ENCODE measurements at regions not wholly inside any gene's neighbourhood (a gene's known extent, or its start where the extent isn't known, plus 50 kb on each side); places are given as distances from the start of the nearest gene placed in this dataset.

DNA sequence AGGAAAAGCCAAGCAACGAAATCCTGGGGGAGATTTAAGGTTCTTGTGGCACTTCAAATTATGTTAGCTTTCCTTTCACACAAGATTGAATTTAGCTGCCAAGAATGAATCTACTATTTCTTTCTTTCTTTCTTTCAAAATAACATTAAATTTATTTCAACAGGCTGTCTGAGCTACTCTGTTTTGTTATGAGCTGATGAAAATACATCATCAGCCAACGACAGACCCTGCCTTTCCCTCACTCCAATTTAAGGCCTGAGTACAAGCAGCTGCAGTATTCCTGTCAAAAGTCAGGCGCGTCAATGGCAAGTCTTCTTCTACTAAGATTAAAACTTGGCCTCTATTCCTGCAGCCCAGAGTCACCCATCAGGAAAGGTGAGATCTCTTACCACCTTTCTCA is 347.7 kb upstream of the FLRT2 start:
- FAIRE-seq (no peak), ATAC-seq (no peak), DNase-seq (ENCODE audit: low read depth in 1 of 2, low spot score in 1 of 2) (no peak)
- H3K9me3 ChIP-seq: no peaks in the 10 kb centered on the region
- no peaks in the 10 kb centered on the region for H3K4me1 ChIP-seq
- 49% methylated on average over 4 of the region's 4 CpGs for WGBS (ENCODE audit: missing lambda C conversion rate)
- no peak overlapping the region for H3K4me2 ChIP-seq
- TF ChIP-seq RAD21 (conservative IDR thresholded peaks at IDR 0.05 in 1 of 2, IDR thresholded peaks at IDR 0.05 in 1 of 2) (no peak), MAFK (IDR thresholded peaks at IDR 0.05; ENCODE audit: partially characterized antibody) (no peak), HDAC2 (IDR thresholded peaks at IDR 0.05) (no peak), POLR2A (IDR thresholded peaks at IDR 0.05; ENCODE audit: low read length) (no peak), CHD2 (IDR thresholded peaks at IDR 0.05; ENCODE audit: low read length, partially characterized antibody) (no peak), RFX5 (IDR thresholded peaks at IDR 0.05) (no peak), EHMT2 (IDR thresholded peaks at IDR 0.05; ENCODE audit: low read depth) (no peak), ZSCAN20 (CRISPR knock-in tag; IDR thresholded peaks at IDR 0.05) (no peak), HOXB13 (CRISPR knock-in tag; IDR thresholded peaks at IDR 0.05; ENCODE audit: low read depth) (no peak), SREBF2 (IDR thresholded peaks at IDR 0.05) (no peak), ZC3H11A (IDR thresholded peaks at IDR 0.05) (no peak), TFCP2L1 (CRISPR knock-in tag; IDR thresholded peaks at IDR 0.05) (no peak), EHF (CRISPR knock-in tag; IDR thresholded peaks at IDR 0.05) (no peak), BHLHE40 (IDR thresholded peaks at IDR 0.05; ENCODE audit: low read depth, low read length) (no peak)
- TF ChIP-seq, protein P1, sequence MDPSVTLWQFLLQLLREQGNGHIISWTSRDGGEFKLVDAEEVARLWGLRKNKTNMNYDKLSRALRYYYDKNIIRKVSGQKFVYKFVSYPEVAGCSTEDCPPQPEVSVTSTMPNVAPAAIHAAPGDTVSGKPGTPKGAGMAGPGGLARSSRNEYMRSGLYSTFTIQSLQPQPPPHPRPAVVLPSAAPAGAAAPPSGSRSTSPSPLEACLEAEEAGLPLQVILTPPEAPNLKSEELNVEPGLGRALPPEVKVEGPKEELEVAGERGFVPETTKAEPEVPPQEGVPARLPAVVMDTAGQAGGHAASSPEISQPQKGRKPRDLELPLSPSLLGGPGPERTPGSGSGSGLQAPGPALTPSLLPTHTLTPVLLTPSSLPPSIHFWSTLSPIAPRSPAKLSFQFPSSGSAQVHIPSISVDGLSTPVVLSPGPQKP (IDR thresholded peaks at IDR 0.05; ENCODE audit: low read depth, low read length): no peak
- TF ChIP-seq, protein P2, sequence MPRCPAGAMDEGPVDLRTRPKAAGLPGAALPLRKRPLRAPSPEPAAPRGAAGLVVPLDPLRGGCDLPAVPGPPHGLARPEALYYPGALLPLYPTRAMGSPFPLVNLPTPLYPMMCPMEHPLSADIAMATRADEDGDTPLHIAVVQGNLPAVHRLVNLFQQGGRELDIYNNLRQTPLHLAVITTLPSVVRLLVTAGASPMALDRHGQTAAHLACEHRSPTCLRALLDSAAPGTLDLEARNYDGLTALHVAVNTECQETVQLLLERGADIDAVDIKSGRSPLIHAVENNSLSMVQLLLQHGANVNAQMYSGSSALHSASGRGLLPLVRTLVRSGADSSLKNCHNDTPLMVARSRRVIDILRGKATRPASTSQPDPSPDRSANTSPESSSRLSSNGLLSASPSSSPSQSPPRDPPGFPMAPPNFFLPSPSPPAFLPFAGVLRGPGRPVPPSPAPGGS (IDR thresholded peaks at IDR 0.05): no peak
- TF ChIP-seq, protein P3, sequence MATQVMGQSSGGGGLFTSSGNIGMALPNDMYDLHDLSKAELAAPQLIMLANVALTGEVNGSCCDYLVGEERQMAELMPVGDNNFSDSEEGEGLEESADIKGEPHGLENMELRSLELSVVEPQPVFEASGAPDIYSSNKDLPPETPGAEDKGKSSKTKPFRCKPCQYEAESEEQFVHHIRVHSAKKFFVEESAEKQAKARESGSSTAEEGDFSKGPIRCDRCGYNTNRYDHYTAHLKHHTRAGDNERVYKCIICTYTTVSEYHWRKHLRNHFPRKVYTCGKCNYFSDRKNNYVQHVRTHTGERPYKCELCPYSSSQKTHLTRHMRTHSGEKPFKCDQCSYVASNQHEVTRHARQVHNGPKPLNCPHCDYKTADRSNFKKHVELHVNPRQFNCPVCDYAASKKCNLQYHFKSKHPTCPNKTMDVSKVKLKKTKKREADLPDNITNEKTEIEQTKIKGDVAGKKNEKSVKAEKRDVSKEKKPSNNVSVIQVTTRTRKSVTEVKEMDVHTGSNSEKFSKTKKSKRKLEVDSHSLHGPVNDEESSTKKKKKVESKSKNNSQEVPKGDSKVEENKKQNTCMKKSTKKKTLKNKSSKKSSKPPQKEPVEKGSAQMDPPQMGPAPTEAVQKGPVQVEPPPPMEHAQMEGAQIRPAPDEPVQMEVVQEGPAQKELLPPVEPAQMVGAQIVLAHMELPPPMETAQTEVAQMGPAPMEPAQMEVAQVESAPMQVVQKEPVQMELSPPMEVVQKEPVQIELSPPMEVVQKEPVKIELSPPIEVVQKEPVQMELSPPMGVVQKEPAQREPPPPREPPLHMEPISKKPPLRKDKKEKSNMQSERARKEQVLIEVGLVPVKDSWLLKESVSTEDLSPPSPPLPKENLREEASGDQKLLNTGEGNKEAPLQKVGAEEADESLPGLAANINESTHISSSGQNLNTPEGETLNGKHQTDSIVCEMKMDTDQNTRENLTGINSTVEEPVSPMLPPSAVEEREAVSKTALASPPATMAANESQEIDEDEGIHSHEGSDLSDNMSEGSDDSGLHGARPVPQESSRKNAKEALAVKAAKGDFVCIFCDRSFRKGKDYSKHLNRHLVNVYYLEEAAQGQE (IDR thresholded peaks at IDR 0.05): no peak
- TF ChIP-seq, protein P4, sequence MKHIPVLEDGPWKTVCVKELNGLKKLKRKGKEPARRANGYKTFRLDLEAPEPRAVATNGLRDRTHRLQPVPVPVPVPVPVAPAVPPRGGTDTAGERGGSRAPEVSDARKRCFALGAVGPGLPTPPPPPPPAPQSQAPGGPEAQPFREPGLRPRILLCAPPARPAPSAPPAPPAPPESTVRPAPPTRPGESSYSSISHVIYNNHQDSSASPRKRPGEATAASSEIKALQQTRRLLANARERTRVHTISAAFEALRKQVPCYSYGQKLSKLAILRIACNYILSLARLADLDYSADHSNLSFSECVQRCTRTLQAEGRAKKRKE (CRISPR knock-in tag; IDR thresholded peaks at IDR 0.05; ENCODE audit: low read depth): no peak
- TF ChIP-seq, protein P5, sequence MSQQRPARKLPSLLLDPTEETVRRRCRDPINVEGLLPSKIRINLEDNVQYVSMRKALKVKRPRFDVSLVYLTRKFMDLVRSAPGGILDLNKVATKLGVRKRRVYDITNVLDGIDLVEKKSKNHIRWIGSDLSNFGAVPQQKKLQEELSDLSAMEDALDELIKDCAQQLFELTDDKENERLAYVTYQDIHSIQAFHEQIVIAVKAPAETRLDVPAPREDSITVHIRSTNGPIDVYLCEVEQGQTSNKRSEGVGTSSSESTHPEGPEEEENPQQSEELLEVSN (IDR thresholded peaks at IDR 0.05; ENCODE audit: borderline replicate concordance, low read depth): no peak
- TF ChIP-seq, protein P6, sequence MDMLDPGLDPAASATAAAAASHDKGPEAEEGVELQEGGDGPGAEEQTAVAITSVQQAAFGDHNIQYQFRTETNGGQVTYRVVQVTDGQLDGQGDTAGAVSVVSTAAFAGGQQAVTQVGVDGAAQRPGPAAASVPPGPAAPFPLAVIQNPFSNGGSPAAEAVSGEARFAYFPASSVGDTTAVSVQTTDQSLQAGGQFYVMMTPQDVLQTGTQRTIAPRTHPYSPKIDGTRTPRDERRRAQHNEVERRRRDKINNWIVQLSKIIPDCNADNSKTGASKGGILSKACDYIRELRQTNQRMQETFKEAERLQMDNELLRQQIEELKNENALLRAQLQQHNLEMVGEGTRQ (IDR thresholded peaks at IDR 0.05): no peak
- CTCF ChIA-PET: no interaction called here
- H3K27ac ChIP-seq: no peak overlapping the region
- no peak overlapping the region for H3K4me3 ChIP-seq
- POLR2A ChIA-PET: no interaction called here

DNA sequence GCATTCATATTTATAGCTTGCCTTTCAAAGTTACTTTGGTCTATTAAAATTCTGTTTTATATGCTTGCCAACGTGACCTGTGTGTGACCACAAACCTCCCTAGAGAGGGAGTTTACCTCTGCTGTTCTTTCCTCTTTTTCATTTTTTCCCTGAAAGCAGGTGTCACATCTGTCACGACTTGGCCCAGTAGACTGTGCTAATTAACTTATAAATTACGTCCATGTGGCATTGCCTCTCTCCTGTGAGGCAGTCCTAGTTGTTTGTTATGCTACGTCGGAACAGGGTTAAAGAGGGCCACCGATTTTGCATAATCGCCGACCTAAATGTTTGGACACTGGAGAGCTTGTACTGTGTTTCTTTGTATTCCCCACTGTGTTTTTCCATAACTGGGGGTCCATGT is 343.9 kb upstream of the FLRT2 start:
- no peaks in the 10 kb centered on the region for H3K4me1 ChIP-seq
- ChIA-PET CTCF (no interaction called here), POLR2A (no interaction called here)
- no peak overlapping the region for H3K4me2 ChIP-seq
- TF ChIP-seq JUNB (IDR thresholded peaks at IDR 0.05) (no peak), RFX5 (IDR thresholded peaks at IDR 0.05) (no peak), SREBF2 (IDR thresholded peaks at IDR 0.05) (no peak), POLR2AphosphoS2 (conservative IDR thresholded peaks at IDR 0.05; ENCODE audit: low read length) (no peak), FOXS1 (CRISPR knock-in tag; IDR thresholded peaks at IDR 0.05) (no peak), MAFK (IDR thresholded peaks at IDR 0.05; ENCODE audit: partially characterized antibody) (no peak)
- TF ChIP-seq, protein P3 (IDR thresholded peaks at IDR 0.05): no peak
- TF ChIP-seq, protein P1 (IDR thresholded peaks at IDR 0.05; ENCODE audit: low read depth, low read length): no peak
- ATAC-seq (no peak), DNase-seq (ENCODE audit: low read depth in 1 of 2, low spot score in 1 of 2) (no peak), FAIRE-seq (no peak)
- WGBS (ENCODE audit: missing lambda C conversion rate): 60% methylated on average over 8 of the region's 8 CpGs
- no peak overlapping the region for H3K27ac ChIP-seq
- no peaks in the 10 kb centered on the region for H3K9me3 ChIP-seq
- H3K4me3 ChIP-seq: no peak overlapping the region
